Hepatocyte (in vitro differentiated cells): ENCODE measurements at regions not wholly inside any gene's neighbourhood (a gene's known extent, or its start where the extent isn't known, plus 50 kb on each side); places are given as distances from the start of the nearest gene placed in this dataset.

Experiments
- DNase-seq: peaks from one replicate; pipeline ENCODE4 v3.0.0-alpha.2; 2016; ENCODE audit warnings: low spot score
- H2AFZ ChIP-seq: fragments of 200-600 bp; sonication (generic); 2 replicates; pipeline ENCODE4 v1.6.0; 2016; ENCODE audit warnings: antibody characterized with exemption, mild to moderate bottlenecking
- H3K27ac ChIP-seq: fragments of 200-600 bp; sonication (generic); 2 replicates; pipeline ENCODE4 v1.5.1; 2016; ENCODE audit warnings: mild to moderate bottlenecking
- H3K27me3 ChIP-seq: fragments of 200-600 bp; sonication (generic); 2 replicates; pipeline ENCODE4 v1.6.1; 2016
- H3K36me3 ChIP-seq: fragments of 200-600 bp; sonication (generic); replicated peaks from 2 replicates; pipeline ENCODE4 v1.5.1; 2016; ENCODE audit warnings: low read depth; ENCODE audit not compliant: insufficient read depth
- H3K4me1 ChIP-seq: fragments of 200-600 bp; sonication (generic); 2 replicates; pipeline ENCODE4 v1.5.1; 2016; ENCODE audit warnings: mild to moderate bottlenecking, moderate library complexity; ENCODE audit not compliant: insufficient read depth
- H3K4me2 ChIP-seq: fragments of 200-600 bp; sonication (generic); 2 replicates; pipeline ENCODE4 v1.6.0; 2016
- H3K4me3 ChIP-seq: fragments of 200-600 bp; sonication (generic); 2 replicates; pipeline ENCODE4 v1.5.1; 2016; ENCODE audit warnings: mild to moderate bottlenecking
- H3K79me2 ChIP-seq: fragments of 200-600 bp; sonication (generic); 2 replicates; pipeline ENCODE4 v1.6.0; 2017; ENCODE audit warnings: mild to moderate bottlenecking
- H3K9me2 ChIP-seq: fragments of 200-600 bp; sonication (generic); replicated peaks from 2 replicates; pipeline ENCODE4 v1.6.0; 2017; ENCODE audit warnings: mild to moderate bottlenecking; ENCODE audit not compliant: insufficient read depth
- H3K9me3 ChIP-seq: fragments of 200-600 bp; sonication (generic); 2 replicates; pipeline ENCODE4 v1.5.1; 2016; ENCODE audit warnings: low read depth, mild to moderate bottlenecking
- H4K20me1 ChIP-seq: fragments of 200-600 bp; sonication (generic); 2 replicates; pipeline ENCODE4 v1.6.0; 2016; ENCODE audit warnings: mild to moderate bottlenecking; ENCODE audit not compliant: insufficient read depth, poor library complexity, severe bottlenecking
- EZH2 ChIP-seq: fragments of 200-600 bp; sonication (generic); IDR thresholded peaks from 2 replicates; pipeline ENCODE4 v1.6.1; 2016; ENCODE audit warnings: antibody characterized with exemption, mild to moderate bottlenecking, borderline replicate concordance
- EZH2phosphoT487 ChIP-seq: fragments of 200-600 bp; sonication (generic); IDR thresholded peaks from one replicate; pipeline ENCODE4 v1.6.1; 2018; ENCODE audit warnings: antibody characterized with exemption, mild to moderate bottlenecking, low read depth, moderate library complexity; ENCODE audit not compliant: unreplicated experiment, severe bottlenecking
- WGBS: methylation state at CpG from one replicate; pipeline ENCODE4 v1.1.6; 2016; ENCODE audit warnings: low lambda C conversion rate; ENCODE audit errors: missing lambda C conversion rate; 5-methylcytosine and 5-hydroxymethylcytosine counted together
- TF ChIP-seq, protein P1 (sequence below): fragments of 200-600 bp; sonication (generic); IDR thresholded peaks from 2 replicates; pipeline ENCODE4 v1.5.1; 2016; ENCODE audit warnings: antibody characterized with exemption, mild to moderate bottlenecking; ENCODE audit not compliant: poor library complexity

DNA sequence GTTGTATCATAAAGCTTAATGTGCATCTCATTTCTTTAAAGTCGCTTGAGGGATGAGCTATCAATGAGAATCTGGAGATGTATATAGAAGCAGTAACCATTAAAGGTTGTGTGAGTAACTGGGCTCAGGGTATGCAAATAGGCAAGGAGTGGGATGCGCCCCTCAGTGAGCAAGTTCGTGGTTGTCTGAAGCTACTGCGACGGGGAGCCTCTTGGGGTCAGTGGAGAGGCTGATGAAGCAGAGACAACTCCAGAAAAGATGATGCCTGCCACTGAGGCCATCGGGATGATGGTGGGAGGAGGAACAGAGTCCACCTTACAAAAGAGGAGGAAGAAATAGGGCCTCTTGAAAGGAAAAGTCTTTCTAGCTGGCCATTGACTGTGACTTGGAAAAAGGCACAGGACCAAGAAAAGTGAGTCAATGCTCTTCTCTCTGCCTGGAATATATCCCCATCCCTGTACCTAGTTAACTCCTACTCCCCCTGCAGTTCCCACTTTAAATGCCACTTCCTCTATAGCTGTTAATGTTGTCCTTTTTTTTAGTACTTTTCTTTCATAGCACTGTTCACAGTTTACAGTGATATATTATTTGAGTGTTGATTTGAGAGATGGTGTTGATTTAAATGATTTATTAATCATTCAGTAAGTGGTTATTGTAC is 51.4 kb upstream of the LSM6 start:
- WGBS: 41% methylated on average over 6 of the region's 6 CpGs
- H3K27ac ChIP-seq: no peak overlapping the region

DNA sequence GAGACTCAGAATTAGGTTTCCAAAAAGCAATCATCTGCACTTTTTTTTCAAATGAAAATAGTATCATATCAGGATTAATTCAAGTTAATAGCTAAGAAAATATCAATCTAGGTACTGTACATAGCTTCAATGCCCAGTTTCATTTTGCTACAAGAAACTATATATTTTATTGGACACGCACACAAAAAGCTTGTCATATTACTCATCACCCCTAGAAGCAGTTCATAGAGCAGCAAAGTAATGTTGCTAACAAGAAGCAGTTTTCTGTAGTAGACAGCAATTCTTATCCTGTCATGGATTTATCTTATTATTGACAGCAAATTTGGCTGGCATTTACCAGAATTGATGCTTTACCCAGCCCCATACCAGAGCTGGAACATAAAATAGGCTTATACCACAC is 52.3 kb upstream of the LSM6 start:
- Histone ChIP-seq H3K4me2 (no peak overlapping the region), H3K27me3 (no peaks in the 10 kb centered on the region), H3K27ac (no peak overlapping the region), H3K36me3 (no peaks in the 10 kb centered on the region), H2AFZ (no peak overlapping the region), H3K9me3 (no peaks in the 10 kb centered on the region), H3K79me2 (no peaks in the 10 kb centered on the region), H4K20me1 (no peaks in the 10 kb centered on the region), H3K4me3 (no peak overlapping the region), H3K9me2 (no peaks in the 10 kb centered on the region), H3K4me1 (no peaks in the 10 kb centered on the region)
- TF ChIP-seq, protein P1, sequence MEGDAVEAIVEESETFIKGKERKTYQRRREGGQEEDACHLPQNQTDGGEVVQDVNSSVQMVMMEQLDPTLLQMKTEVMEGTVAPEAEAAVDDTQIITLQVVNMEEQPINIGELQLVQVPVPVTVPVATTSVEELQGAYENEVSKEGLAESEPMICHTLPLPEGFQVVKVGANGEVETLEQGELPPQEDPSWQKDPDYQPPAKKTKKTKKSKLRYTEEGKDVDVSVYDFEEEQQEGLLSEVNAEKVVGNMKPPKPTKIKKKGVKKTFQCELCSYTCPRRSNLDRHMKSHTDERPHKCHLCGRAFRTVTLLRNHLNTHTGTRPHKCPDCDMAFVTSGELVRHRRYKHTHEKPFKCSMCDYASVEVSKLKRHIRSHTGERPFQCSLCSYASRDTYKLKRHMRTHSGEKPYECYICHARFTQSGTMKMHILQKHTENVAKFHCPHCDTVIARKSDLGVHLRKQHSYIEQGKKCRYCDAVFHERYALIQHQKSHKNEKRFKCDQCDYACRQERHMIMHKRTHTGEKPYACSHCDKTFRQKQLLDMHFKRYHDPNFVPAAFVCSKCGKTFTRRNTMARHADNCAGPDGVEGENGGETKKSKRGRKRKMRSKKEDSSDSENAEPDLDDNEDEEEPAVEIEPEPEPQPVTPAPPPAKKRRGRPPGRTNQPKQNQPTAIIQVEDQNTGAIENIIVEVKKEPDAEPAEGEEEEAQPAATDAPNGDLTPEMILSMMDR: no peak
- no peak for TF ChIP-seq EZH2phosphoT487
- TF ChIP-seq EZH2: no peak
- WGBS: 78% methylated on average over 1 of the region's 1 CpG
- DNase-seq: no peak

More for the DNA sequence above, 51.4 kb upstream of the LSM6 start:
- H3K4me3 ChIP-seq: no peak overlapping the region
- no peaks in the 10 kb centered on the region for H3K36me3 ChIP-seq
- no peaks in the 10 kb centered on the region for H3K9me3 ChIP-seq
- H4K20me1 ChIP-seq: no peaks in the 10 kb centered on the region
- H3K79me2 ChIP-seq: no peaks in the 10 kb centered on the region
- H3K9me2 ChIP-seq: no peaks in the 10 kb centered on the region
- no peak for TF ChIP-seq EZH2
- TF ChIP-seq EZH2phosphoT487: no peak
- TF ChIP-seq, protein P1: no peak
- DNase-seq: no peak
- no peak overlapping the region for H3K4me2 ChIP-seq
- no peaks in the 10 kb centered on the region for H3K4me1 ChIP-seq
- H3K27me3 ChIP-seq: no peaks in the 10 kb centered on the region
- no peak overlapping the region for H2AFZ ChIP-seq

DNA sequence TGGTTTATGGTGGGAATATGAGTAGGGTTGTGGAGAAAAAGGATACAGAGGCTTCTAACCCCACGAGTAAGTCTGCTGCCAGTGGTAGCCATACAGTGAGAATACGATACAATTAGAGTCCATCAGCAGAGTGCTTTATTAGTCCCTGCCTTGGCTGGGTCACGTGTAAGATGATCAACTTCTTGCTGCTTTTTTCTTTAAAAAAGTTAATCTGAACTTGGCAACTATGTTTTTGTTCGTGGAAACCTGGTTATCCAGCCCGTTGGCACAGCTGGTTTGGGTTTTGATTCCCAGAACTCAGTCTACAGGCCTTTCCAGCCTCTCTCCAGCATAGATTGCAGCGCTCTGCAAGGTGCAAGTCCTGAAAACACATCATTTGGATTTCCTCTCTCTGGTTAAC is 53.1 kb upstream of the LSM6 start:
- Histone ChIP-seq H3K4me1 (no peaks in the 10 kb centered on the region), H3K4me2 (no peak overlapping the region), H3K27ac (no peak overlapping the region), H3K9me3 (no peaks in the 10 kb centered on the region), H3K9me2 (no peaks in the 10 kb centered on the region), H4K20me1 (no peaks in the 10 kb centered on the region), H3K79me2 (no peaks in the 10 kb centered on the region), H2AFZ (no peak overlapping the region), H3K36me3 (no peaks in the 10 kb centered on the region), H3K4me3 (no peak overlapping the region), H3K27me3 (no peaks in the 10 kb centered on the region)
- 87% methylated on average over 6 of the region's 6 CpGs for WGBS
- no peak for DNase-seq
- TF ChIP-seq EZH2phosphoT487 (no peak), EZH2 (no peak)
- TF ChIP-seq, protein P1: no peak
